Endothelial cell of umbilical vein (primary cell): ENCODE measurements at regions not wholly inside any gene's neighbourhood (a gene's known extent, or its start where the extent isn't known, plus 50 kb on each side); places are given as distances from the start of the nearest gene placed in this dataset.

Experiments
- EZH2 ChIP-seq: IDR thresholded peaks from 2 replicates; pipeline ENCODE4 v1.6.1; 2012; ENCODE audit warnings: borderline replicate concordance, low read depth, mild to moderate bottlenecking, moderate library complexity, low read length, inconsistent platforms; ENCODE audit not compliant: severe bottlenecking
- POLR2A ChIP-seq: IDR thresholded peaks from 2 replicates; pipeline ENCODE4 v1.6.1; 2012; ENCODE audit warnings: low read depth, mild to moderate bottlenecking, control low read depth, low read length
- POLR2AphosphoS5 ChIP-seq: IDR thresholded peaks from 2 replicates; pipeline ENCODE4 v1.6.1; 2012; ENCODE audit warnings: low read depth, mild to moderate bottlenecking, control low read depth, low read length, moderate library complexity; ENCODE audit not compliant: insufficient read depth
- TF ChIP-seq, protein P1 (sequence below), 2 donors: IDR thresholded peaks; 1 replicate in 1 of 2; 2 replicates in 1 of 2; pipeline ENCODE4 v1.5.1; 2011; ENCODE audit warnings: low read length in 2 of 2, mild to moderate bottlenecking in 2 of 2, moderate library complexity in 2 of 2, control low read depth in 1 of 2, inconsistent platforms in 1 of 2, low read depth in 1 of 2; ENCODE audit not compliant: insufficient read depth in 1 of 2; ENCODE audit errors: extremely low read depth in 1 of 2

DNA sequence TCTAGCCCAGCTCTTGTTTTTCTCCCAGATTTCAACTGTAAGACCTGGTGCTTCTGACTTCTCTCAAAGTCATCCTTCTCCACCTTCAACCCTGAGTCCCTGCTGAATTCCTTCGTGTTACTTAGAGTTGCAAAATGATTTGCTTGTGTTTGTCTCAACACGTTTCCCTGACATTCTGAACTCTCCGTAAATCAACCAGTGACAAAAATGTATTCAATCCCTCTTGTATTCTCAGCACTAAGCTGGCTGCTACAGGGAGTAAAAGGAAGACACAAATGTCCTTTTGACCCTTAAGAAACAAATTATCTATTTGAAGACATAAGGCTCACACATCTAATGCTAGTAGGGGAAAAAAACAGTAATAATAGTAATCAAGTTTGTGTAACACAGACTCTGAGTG is 514.0 kb upstream of the TMPO start:
- TF ChIP-seq, protein P1, sequence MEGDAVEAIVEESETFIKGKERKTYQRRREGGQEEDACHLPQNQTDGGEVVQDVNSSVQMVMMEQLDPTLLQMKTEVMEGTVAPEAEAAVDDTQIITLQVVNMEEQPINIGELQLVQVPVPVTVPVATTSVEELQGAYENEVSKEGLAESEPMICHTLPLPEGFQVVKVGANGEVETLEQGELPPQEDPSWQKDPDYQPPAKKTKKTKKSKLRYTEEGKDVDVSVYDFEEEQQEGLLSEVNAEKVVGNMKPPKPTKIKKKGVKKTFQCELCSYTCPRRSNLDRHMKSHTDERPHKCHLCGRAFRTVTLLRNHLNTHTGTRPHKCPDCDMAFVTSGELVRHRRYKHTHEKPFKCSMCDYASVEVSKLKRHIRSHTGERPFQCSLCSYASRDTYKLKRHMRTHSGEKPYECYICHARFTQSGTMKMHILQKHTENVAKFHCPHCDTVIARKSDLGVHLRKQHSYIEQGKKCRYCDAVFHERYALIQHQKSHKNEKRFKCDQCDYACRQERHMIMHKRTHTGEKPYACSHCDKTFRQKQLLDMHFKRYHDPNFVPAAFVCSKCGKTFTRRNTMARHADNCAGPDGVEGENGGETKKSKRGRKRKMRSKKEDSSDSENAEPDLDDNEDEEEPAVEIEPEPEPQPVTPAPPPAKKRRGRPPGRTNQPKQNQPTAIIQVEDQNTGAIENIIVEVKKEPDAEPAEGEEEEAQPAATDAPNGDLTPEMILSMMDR (IDR thresholded peaks at IDR 0.05; ENCODE audit: extremely low read depth in 1 of 2, insufficient read depth in 1 of 2, low read depth in 1 of 2, low read length in 2 of 2), result no peak
- no peak for TF ChIP-seq EZH2
- no peak for TF ChIP-seq POLR2AphosphoS5
- no peak for TF ChIP-seq POLR2A
